ENCODE measurements at regions not wholly inside any gene's neighbourhood (a gene's known extent, or its start where the extent isn't known, plus 50 kb on each side); places are given as distances from the start of the nearest gene placed in this dataset.

DNA sequence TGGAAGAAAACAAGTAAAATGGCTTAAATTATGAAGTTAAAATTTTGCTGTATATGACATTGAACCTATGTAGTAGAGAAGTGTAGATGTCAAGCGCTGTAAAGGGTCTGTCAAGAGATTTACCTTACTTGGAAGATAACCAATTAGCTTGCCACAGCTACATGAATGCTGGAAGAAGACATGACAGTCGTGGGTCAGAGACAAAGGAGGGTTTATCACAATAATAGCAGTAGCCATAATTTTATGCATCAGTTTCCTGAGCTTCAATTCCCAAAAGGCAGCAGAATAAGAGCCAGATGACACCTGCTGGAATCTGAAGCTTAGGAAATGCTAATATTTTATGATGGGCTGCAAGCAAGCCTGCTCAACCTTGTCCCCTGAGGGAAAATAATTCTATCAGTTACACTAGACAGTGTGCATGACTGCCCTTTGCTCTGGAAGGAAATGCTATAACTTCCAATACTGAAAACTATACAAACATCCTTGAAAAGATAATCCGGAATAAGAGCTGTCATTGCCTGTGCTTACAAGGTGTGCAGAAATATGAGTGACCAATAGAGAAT lies 292.9 kb downstream of the PRDM5 start:
- TF ChIP-seq POLR2A (IDR thresholded peaks at IDR 0.05; ENCODE audit: extremely low read depth, insufficient read length) (no peak), MYC (IDR thresholded peaks at IDR 0.05; ENCODE audit: low read depth, low read length) (no peak)
- TF ChIP-seq, protein P1, sequence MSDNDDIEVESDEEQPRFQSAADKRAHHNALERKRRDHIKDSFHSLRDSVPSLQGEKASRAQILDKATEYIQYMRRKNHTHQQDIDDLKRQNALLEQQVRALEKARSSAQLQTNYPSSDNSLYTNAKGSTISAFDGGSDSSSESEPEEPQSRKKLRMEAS (IDR thresholded peaks at IDR 0.05; ENCODE audit: low read depth, low read length): no peak
- TF ChIP-seq, protein P2, sequence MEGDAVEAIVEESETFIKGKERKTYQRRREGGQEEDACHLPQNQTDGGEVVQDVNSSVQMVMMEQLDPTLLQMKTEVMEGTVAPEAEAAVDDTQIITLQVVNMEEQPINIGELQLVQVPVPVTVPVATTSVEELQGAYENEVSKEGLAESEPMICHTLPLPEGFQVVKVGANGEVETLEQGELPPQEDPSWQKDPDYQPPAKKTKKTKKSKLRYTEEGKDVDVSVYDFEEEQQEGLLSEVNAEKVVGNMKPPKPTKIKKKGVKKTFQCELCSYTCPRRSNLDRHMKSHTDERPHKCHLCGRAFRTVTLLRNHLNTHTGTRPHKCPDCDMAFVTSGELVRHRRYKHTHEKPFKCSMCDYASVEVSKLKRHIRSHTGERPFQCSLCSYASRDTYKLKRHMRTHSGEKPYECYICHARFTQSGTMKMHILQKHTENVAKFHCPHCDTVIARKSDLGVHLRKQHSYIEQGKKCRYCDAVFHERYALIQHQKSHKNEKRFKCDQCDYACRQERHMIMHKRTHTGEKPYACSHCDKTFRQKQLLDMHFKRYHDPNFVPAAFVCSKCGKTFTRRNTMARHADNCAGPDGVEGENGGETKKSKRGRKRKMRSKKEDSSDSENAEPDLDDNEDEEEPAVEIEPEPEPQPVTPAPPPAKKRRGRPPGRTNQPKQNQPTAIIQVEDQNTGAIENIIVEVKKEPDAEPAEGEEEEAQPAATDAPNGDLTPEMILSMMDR (IDR thresholded peaks at IDR 0.05; ENCODE audit: low read depth, low read length): no peak
